ENCODE measurements at regions not wholly inside any gene's neighbourhood (a gene's known extent, or its start where the extent isn't known, plus 50 kb on each side); places are given as distances from the start of the nearest gene placed in this dataset.

GRCh38 chr20:12956303-12956702 lies 52.5 kb upstream of the SPTLC3 start:
- intact Hi-C loops (cut with DNase I; ENCODE audit: low total_unique reads) (no loop called here), in situ Hi-C loops (cut with MboI; ENCODE audit: low sequenced_read_pairs in 4 of 4) (no loop called here)
- no peaks in the 10 kb centered on the region for H3K27me3 ChIP-seq
- no peaks in the 10 kb centered on the region for H3K36me3 ChIP-seq
- H3K4me1 ChIP-seq = no peaks in the 10 kb centered on the region
- H3K4me3 ChIP-seq = no peak overlapping the region
- no peak for ATAC-seq
- no peak for DNase-seq
- no peaks in the 10 kb centered on the region for H3K9me3 ChIP-seq
- H3K27ac ChIP-seq = no peak overlapping the region
- no peak for TF ChIP-seq POLR2A (IDR thresholded peaks at IDR 0.05)
- no peak for TF ChIP-seq CTCF (IDR thresholded peaks at IDR 0.05 in 4 of 5, conservative IDR thresholded peaks at IDR 0.05 in 1 of 5)

- TF ChIP-seq POLR2A (IDR thresholded peaks at IDR 0.05) (no peak), CTCF (IDR thresholded peaks at IDR 0.05 in 4 of 5, conservative IDR thresholded peaks at IDR 0.05 in 1 of 5) (no peak)
- Histone ChIP-seq H3K27ac (no peak overlapping the region), H3K4me3 (no peak overlapping the region), H3K9me3 (no peaks in the 10 kb centered on the region), H3K4me1 (no peaks in the 10 kb centered on the region), H3K27me3 (no peaks in the 10 kb centered on the region), H3K36me3 (no peaks in the 10 kb centered on the region)
- DNase-seq (no peak), ATAC-seq (no peak)
- in situ Hi-C loops (cut with MboI; ENCODE audit: low sequenced_read_pairs in 4 of 4) = no loop called here
- intact Hi-C loops (cut with DNase I; ENCODE audit: low total_unique reads) = no loop called here
Measured at GRCh38 chr20:12957968-12958367, 50.8 kb upstream of the SPTLC3 start.
